ENCODE measurements at regions not wholly inside any gene's neighbourhood (a gene's known extent, or its start where the extent isn't known, plus 50 kb on each side); places are given as distances from the start of the nearest gene placed in this dataset.
"Not testable (repeated sequence)": the region's sequence is repeated elsewhere in the genome, so short reads cannot be mapped to it uniquely, and the experiment has no call there.

DNA sequence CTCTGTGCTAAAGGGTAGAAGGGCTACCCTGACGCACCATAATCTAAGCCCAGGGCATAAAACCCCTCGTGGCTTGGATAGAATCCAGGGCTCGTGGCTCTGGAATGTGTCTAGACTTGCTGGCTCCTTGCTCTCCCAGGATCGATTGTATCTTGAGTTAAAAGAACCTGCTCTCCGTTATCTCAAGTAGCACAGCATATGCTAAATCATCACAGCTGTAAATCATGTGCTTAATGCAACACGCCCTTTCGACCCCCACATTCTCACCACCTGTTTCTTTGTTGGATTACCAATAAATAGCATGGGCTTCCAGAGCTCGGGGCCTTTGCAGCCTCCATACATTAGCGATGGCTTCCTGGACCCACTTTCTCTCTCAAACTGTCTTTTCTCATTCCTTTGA, 190.4 kb downstream of the CPS1 start:
- TF ChIP-seq EZH2 (IDR thresholded peaks at IDR 0.05; ENCODE audit: low read length, missing control alignments): not testable (repeated sequence)
- TF ChIP-seq, protein P1, sequence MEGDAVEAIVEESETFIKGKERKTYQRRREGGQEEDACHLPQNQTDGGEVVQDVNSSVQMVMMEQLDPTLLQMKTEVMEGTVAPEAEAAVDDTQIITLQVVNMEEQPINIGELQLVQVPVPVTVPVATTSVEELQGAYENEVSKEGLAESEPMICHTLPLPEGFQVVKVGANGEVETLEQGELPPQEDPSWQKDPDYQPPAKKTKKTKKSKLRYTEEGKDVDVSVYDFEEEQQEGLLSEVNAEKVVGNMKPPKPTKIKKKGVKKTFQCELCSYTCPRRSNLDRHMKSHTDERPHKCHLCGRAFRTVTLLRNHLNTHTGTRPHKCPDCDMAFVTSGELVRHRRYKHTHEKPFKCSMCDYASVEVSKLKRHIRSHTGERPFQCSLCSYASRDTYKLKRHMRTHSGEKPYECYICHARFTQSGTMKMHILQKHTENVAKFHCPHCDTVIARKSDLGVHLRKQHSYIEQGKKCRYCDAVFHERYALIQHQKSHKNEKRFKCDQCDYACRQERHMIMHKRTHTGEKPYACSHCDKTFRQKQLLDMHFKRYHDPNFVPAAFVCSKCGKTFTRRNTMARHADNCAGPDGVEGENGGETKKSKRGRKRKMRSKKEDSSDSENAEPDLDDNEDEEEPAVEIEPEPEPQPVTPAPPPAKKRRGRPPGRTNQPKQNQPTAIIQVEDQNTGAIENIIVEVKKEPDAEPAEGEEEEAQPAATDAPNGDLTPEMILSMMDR (conservative IDR thresholded peaks at IDR 0.05 in 1 of 2, IDR thresholded peaks at IDR 0.05 in 1 of 2; ENCODE audit: low read depth in 1 of 2, low read length in 2 of 2): not testable (repeated sequence)
